GM12891 (cell line): ENCODE measurements at regions not wholly inside any gene's neighbourhood (a gene's known extent, or its start where the extent isn't known, plus 50 kb on each side); places are given as distances from the start of the nearest gene placed in this dataset.

Experiments
- POLR2A ChIP-seq: IDR thresholded peaks from 2 replicates; pipeline ENCODE4 v1.6.1; 2011; ENCODE audit warnings: low read depth, low read length, control low read depth
- POLR2AphosphoS5 ChIP-seq: IDR thresholded peaks from 2 replicates; pipeline ENCODE4 v1.6.1; 2011; ENCODE audit warnings: low read depth, low read length, control low read depth
- POU2F2 ChIP-seq: IDR thresholded peaks from 2 replicates; pipeline ENCODE4 v1.6.1; 2011; ENCODE audit warnings: low read depth, mild to moderate bottlenecking, control low read depth, low read length, moderate library complexity
- SPI1 ChIP-seq: IDR thresholded peaks from 2 replicates; pipeline ENCODE4 v1.6.1; 2011; ENCODE audit warnings: low read depth, low read length, control low read depth
- TAF1 ChIP-seq: IDR thresholded peaks from 2 replicates; pipeline ENCODE4 v1.6.1; 2011; ENCODE audit warnings: low read depth, low read length, control low read depth

DNA sequence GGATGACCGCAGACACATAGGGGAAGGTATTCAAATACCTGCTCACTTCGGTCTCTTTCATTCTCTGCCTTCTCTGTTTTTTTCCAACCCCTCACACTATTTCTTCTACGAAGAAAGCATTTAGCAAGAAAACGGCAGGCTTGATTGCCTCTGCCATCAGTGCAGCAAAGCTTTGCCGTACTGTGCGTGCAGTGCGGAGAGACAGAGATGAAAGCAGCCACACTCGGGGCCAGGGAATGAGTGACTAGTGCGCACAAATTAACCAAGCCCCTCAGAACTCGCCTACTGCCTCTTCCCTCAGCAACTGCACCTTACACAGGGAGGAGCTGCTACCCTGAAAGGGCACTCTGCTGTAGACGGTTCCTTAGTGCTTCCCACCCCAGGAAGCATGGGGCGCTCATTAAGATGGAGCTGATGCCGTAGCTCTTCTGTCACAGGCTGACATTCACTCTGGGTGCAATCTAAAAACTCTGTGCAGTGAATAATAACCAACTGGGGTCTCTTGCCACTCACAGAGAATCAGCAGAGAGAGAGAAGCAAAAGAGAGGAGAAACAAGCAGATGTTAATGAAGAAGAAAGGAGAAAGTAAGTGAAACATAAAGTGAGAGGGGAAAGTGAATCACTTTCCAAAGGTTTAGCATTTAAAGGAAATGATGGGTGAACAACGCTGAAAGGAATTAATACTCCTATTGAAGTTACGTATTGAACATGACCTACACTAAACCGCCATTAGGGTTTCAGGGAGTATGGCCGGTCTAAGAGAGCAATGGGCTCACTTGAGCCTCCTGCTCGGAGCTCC, 69.4 kb downstream of the GRIN2B start:
- TF ChIP-seq POLR2A (no peak), POU2F2 (no peak), POLR2AphosphoS5 (no peak), TAF1 (no peak), SPI1 (no peak)
